HepG2 (cell line): ENCODE measurements at regions not wholly inside any gene's neighbourhood (a gene's known extent, or its start where the extent isn't known, plus 50 kb on each side); places are given as distances from the start of the nearest gene placed in this dataset.

Experiments used
- ATAC-seq: fragments of 200-7000 bp; cut with Tn5 transposase; 3 replicates; pipeline ENCODE4 v1.9.1; 2020; ENCODE audit warnings: mild to moderate bottlenecking, moderate library complexity
- BruUV-seq: library from RNA; stranded (reverse); fragments of 400-500 nt; replicated peaks from 2 replicates; lab custom pipeline; 2021; lab: Mats Ljungman, UMichigan
- CTCF ChIA-PET: fragments of 300-600 bp; formaldehyde crosslinking; extraction: SDS; loops from one replicate; lab custom pipeline; 2021; ENCODE audit warnings: low total read pairs, inconsistent platforms, low intra/inter-chr PET ratio; lab: Yijun Ruan, JAX
- POLR2A ChIA-PET: fragments of 350-600 bp; sonication (Branson Sonifier 250); formaldehyde crosslinking; loops from one replicate; lab custom pipeline; 2020; ENCODE audit warnings: antibody characterized with exemption, inconsistent platforms; lab: Yijun Ruan, JAX
- DNase-seq: peaks from one replicate; pipeline ENCODE4 v3.0.0-alpha.2; 2015; ENCODE audit warnings: low spot score
- FAIRE-seq: peaks from 3 replicates; lab custom pipeline; 2011; peaks lifted over from hg19 to GRCh38; lab: Jason Lieb, UNC
- H2AFZ ChIP-seq: one replicate; pipeline ENCODE4 v1.6.1; 2011; ENCODE audit warnings: low read length, inconsistent platforms
- H3K27ac ChIP-seq: fragments of 300-600 bp; 3 replicates; pipeline ENCODE4 v1.8.0; 2011; ENCODE audit warnings: mixed run types, mild to moderate bottlenecking, mixed read lengths, low read length, inconsistent platforms; ENCODE audit not compliant: insufficient read depth; ENCODE audit errors: extremely low read length
- H3K27me3 ChIP-seq, 2 experiments: fragments of 200-600 bp in 1 of 2; 2 replicates in 1 of 2; 3 replicates in 1 of 2; pipeline versions ENCODE4 v1.6.0 to v1.8.0; 2011; ENCODE audit warnings: low read length in 2 of 2, mild to moderate bottlenecking in 2 of 2, moderate library complexity in 2 of 2, inconsistent platforms in 1 of 2; ENCODE audit not compliant: insufficient read depth in 2 of 2, control insufficient read depth in 1 of 2
- H3K36me3 ChIP-seq, 2 experiments: fragments of 200-600 bp in 1 of 2; replicated peaks in 1 of 2; 2 replicates in 1 of 2; 3 replicates in 1 of 2; pipeline versions ENCODE4 v1.5.1 to v1.8.0; 2011; ENCODE audit warnings: low read length in 2 of 2, inconsistent platforms in 1 of 2; ENCODE audit not compliant: insufficient read depth in 2 of 2, control insufficient read depth in 1 of 2
- H3K4me1 ChIP-seq: 2 replicates; pipeline ENCODE4 v1.5.1; 2012; ENCODE audit warnings: low read length, inconsistent platforms; ENCODE audit not compliant: insufficient read depth
- H3K4me2 ChIP-seq: 2 replicates; pipeline ENCODE4 v1.6.0; 2011; ENCODE audit warnings: low read depth, low read length, inconsistent platforms
- H3K4me3 ChIP-seq, 3 experiments: fragments of 200-600 bp in 1 of 3; sonication (generic), shearing (Covaris generic) in 1 of 3; replicated peaks in 1 of 3; 2 replicates each; pipeline ENCODE4 v1.5.1; 2011 to 2016; ENCODE audit warnings: low read length in 3 of 3, inconsistent platforms in 2 of 3, low read depth in 2 of 3, mild to moderate bottlenecking in 2 of 3, control low read depth in 1 of 3, mixed read lengths in 1 of 3; ENCODE audit not compliant: insufficient read depth in 1 of 3
- H3K79me2 ChIP-seq: one replicate; pipeline ENCODE4 v1.6.1; 2011; ENCODE audit warnings: low read length, inconsistent platforms; ENCODE audit not compliant: insufficient read depth
- H3K9ac ChIP-seq: 2 replicates; pipeline ENCODE4 v1.6.0; 2011; ENCODE audit warnings: mild to moderate bottlenecking, low read depth, low read length, inconsistent platforms; ENCODE audit not compliant: insufficient read depth
- H3K9me3 ChIP-seq: 2 replicates; pipeline ENCODE4 v1.5.1; 2012; ENCODE audit warnings: mild to moderate bottlenecking, low read length
- H4K20me1 ChIP-seq: 2 replicates; pipeline ENCODE4 v1.6.0; 2011; ENCODE audit warnings: inconsistent platforms, mild to moderate bottlenecking, low read length, moderate library complexity; ENCODE audit not compliant: insufficient read depth
- CCAR2 ChIP-seq: fragments of 200-400 bp; formaldehyde crosslinking; optimal IDR thresholded peaks from 2 replicates; pipeline ENCODE3; 2018; ENCODE audit warnings: low read depth, mild to moderate bottlenecking, low read length, moderate library complexity
- CCDC6 ChIP-seq: sonication (generic); formaldehyde crosslinking; IDR thresholded peaks from 2 replicates; pipeline ENCODE4 v1.8.1; 2022; ENCODE audit warnings: mild to moderate bottlenecking, missing genetic modification reagents, moderate library complexity
- KAT8 ChIP-seq: IDR thresholded peaks from 2 replicates; pipeline ENCODE4 v1.6.1; 2016; ENCODE audit warnings: missing genetic modification reagents, missing compliant biosample characterization
- MAFK ChIP-seq, 2 experiments: IDR thresholded peaks in 1 of 2; conservative IDR thresholded peaks in 1 of 2; 2 replicates each; pipeline ENCODE4 v1.6.1; 2011; ENCODE audit warnings: improper control_type of control experiment in 2 of 2, low read length in 2 of 2
- NFE2L2 ChIP-seq: fragments of 150-350 bp; IDR thresholded peaks from 2 replicates; pipeline ENCODE4 v1.6.1; 2014; ENCODE audit warnings: low read length
- NR2F6 ChIP-seq, 2 experiments: IDR thresholded peaks; 2 replicates each; pipeline ENCODE4 v1.6.1; 2016; ENCODE audit warnings: antibody characterized with exemption in 1 of 2, mild to moderate bottlenecking in 1 of 2
- PLRG1 ChIP-seq: fragments of 450-650 bp; conservative IDR thresholded peaks from 2 replicates; pipeline ENCODE4 v1.6.1; 2016
- POLR2AphosphoS2 ChIP-seq: IDR thresholded peaks from 2 replicates; pipeline ENCODE4 v1.6.1; 2011; ENCODE audit warnings: low read depth, low read length, improper control_type of control experiment
- SATB2 ChIP-seq: sonication (generic); formaldehyde crosslinking; IDR thresholded peaks from 2 replicates; pipeline ENCODE4 v1.5.0; 2020; ENCODE audit warnings: missing genetic modification reagents
- SUZ12 ChIP-seq: fragments of 150-350 bp; IDR thresholded peaks from 2 replicates; pipeline ENCODE4 v1.6.1; 2014; ENCODE audit warnings: low read depth, low read length
- ZNF451 ChIP-seq: sonication (generic); formaldehyde crosslinking; IDR thresholded peaks from 2 replicates; pipeline ENCODE4 v1.5.0; 2020; ENCODE audit warnings: mild to moderate bottlenecking, missing genetic modification reagents
- ZNF75D ChIP-seq: sonication (generic); formaldehyde crosslinking; IDR thresholded peaks from 2 replicates; pipeline ENCODE4 v1.8.1; 2023; ENCODE audit warnings: missing genetic modification reagents, mild to moderate bottlenecking, borderline replicate concordance
- WGBS: methylation state at CpG from one replicate; pipeline ENCODE4 v1.1.6; 2017; ENCODE audit warnings: low lambda C conversion rate; 5-methylcytosine and 5-hydroxymethylcytosine counted together
- in situ Hi-C: cut with HindIII; loops from 2 replicates; pipeline ENCODE4 v1.10.0; 2017; ENCODE audit warnings: low pct_unique_long_range_greater_than_20kb; ENCODE audit not compliant: extremely low pct_ligation_motif_present
- intact Hi-C: fragments of 100-400 bp; cut with micrococcal nuclease; formaldehyde crosslinking; loops from one replicate; pipeline ENCODE4 v1.10.0; 2022; ENCODE audit not compliant: unreplicated experiment
- TF ChIP-seq, protein P1 (sequence below): sonication (generic); formaldehyde crosslinking; conservative IDR thresholded peaks from 2 replicates; pipeline ENCODE4 v1.5.0; 2020; ENCODE audit warnings: missing genetic modification reagents
- TF ChIP-seq, protein P2 (sequence below): IDR thresholded peaks from 2 replicates; pipeline ENCODE4 v1.6.1; 2016; ENCODE audit warnings: control low read depth
- TF ChIP-seq, protein P3 (sequence below): sonication (generic); formaldehyde crosslinking; IDR thresholded peaks from 2 replicates; pipeline ENCODE4 v1.5.0; 2020; ENCODE audit warnings: missing genetic modification reagents

DNA sequence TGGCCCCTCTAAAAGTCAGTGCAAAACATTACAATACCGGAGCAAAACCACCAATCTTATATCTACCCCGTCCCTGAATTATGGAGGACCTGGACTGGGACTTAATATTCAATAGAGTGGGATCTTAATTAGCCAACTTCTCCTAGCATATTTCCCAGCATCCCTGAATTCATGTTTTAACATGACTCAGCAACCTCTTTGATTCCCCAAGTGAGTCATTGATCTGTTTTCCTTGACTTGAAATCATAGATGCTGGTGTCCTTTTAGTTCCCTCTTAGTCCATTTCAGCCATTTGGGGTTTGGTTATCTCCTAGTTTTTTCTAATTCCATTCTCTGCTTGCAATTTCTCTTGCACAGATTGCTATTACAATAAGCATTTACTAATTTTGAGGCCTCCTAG is 677.7 kb upstream of the CELF4 start:
- FAIRE-seq, result no peak
- in situ Hi-C loops, result no loop called here
- Histone ChIP-seq H3K4me1 (no peaks in the 10 kb centered on the region), H2AFZ (no peak overlapping the region), H3K27me3 (no peaks in the 10 kb centered on the region; a peak in 1 of 5 replicates), H3K9ac (no peak overlapping the region), H4K20me1 (no peaks in the 10 kb centered on the region), H3K9me3 (no peaks in the 10 kb centered on the region), H3K4me2 (no peak overlapping the region), H3K79me2 (no peaks in the 10 kb centered on the region), H3K4me3 (no peak overlapping the region), H3K27ac (no peak overlapping the region), H3K36me3 (no peaks in the 10 kb centered on the region)
- DNase-seq, result no peak
- POLR2A ChIA-PET, result no interaction called here
- 4% methylated on average over 2 of the region's 2 CpGs for WGBS
- no peak for ATAC-seq
- CTCF ChIA-PET, result no interaction called here
- TF ChIP-seq CCDC6 (no peak), MAFK (conservative IDR thresholded peaks at IDR 0.05 in 1 of 2, IDR thresholded peaks at IDR 0.05 in 1 of 2; ENCODE audit: low read length in 2 of 2) (0 out of 4 replicates have a peak, but pooled peaks of 1 of the 2 experiments have one; percentile 9), NFE2L2 (peak; percentile 12; the same call in 1 of the 2 replicates)
- BruUV-seq, result no TSS peak
- intact Hi-C loops, result no loop called here

DNA sequence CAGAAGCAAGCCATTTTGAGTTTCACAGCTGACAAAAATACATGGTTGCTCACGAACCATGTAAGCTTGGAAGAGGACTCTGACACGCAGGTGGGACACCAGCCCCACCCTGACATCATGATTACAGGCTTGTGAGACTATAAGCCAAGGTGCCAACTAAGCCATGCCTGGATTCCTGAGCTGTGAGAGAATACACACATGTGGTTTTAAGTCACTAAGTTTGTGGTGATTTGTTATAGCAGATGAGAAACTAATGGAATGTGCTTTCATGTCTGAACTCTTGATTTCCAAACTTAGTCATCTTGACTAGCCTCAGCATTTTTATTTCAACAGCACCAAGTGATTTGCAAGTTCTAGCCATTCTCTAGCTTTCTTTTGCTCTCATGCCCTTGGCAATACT is 676.1 kb upstream of the CELF4 start:
- POLR2A ChIA-PET, result no interaction called here
- no peak overlapping the region for H3K27ac ChIP-seq
- no peak overlapping the region for H3K4me3 ChIP-seq
- CTCF ChIA-PET, result no interaction called here
- in situ Hi-C loops (no loop called here), intact Hi-C loops (no loop called here)
- no peak for ATAC-seq
- H3K4me2 ChIP-seq, result no peak overlapping the region
- no peak overlapping the region for H2AFZ ChIP-seq
- H4K20me1 ChIP-seq, result no peaks in the 10 kb centered on the region
- no TSS peak for BruUV-seq
- no peak for FAIRE-seq
- H3K36me3 ChIP-seq, result no peaks in the 10 kb centered on the region
- H3K4me1 ChIP-seq, result no peaks in the 10 kb centered on the region
- no peaks in the 10 kb centered on the region for H3K9me3 ChIP-seq
- WGBS, result no CpG with 5 or more reads among the region's 2 CpGs
- H3K9ac ChIP-seq, result no peak overlapping the region
- no peak for DNase-seq
- no peaks in the 10 kb centered on the region; a peak in 1 of 5 replicates for H3K27me3 ChIP-seq
- H3K79me2 ChIP-seq, result no peaks in the 10 kb centered on the region
- no peak for TF ChIP-seq SATB2 (CRISPR knock-in tag)
- TF ChIP-seq, protein P1, sequence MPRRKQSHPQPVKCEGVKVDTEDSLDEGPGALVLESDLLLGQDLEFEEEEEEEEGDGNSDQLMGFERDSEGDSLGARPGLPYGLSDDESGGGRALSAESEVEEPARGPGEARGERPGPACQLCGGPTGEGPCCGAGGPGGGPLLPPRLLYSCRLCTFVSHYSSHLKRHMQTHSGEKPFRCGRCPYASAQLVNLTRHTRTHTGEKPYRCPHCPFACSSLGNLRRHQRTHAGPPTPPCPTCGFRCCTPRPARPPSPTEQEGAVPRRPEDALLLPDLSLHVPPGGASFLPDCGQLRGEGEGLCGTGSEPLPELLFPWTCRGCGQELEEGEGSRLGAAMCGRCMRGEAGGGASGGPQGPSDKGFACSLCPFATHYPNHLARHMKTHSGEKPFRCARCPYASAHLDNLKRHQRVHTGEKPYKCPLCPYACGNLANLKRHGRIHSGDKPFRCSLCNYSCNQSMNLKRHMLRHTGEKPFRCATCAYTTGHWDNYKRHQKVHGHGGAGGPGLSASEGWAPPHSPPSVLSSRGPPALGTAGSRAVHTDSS, result no peak
- TF ChIP-seq CCAR2, result no peak
- TF ChIP-seq ZNF75D (CRISPR knock-in tag), result no peak
- TF ChIP-seq KAT8 (CRISPR knock-in tag), result no peak
- TF ChIP-seq PLRG1, result no peak
- TF ChIP-seq NR2F6 (IDR thresholded peaks at IDR 0.05), result no peak
- no peak for TF ChIP-seq NR2F6 (CRISPR knock-in tag; IDR thresholded peaks at IDR 0.05)
- TF ChIP-seq, protein P2, sequence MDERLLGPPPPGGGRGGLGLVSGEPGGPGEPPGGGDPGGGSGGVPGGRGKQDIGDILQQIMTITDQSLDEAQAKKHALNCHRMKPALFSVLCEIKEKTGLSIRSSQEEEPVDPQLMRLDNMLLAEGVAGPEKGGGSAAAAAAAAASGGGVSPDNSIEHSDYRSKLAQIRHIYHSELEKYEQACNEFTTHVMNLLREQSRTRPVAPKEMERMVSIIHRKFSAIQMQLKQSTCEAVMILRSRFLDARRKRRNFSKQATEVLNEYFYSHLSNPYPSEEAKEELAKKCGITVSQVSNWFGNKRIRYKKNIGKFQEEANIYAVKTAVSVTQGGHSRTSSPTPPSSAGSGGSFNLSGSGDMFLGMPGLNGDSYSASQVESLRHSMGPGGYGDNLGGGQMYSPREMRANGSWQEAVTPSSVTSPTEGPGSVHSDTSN (CRISPR knock-in tag), result no peak
- no peak for TF ChIP-seq POLR2AphosphoS2
- no peak for TF ChIP-seq SUZ12
- TF ChIP-seq, protein P3, sequence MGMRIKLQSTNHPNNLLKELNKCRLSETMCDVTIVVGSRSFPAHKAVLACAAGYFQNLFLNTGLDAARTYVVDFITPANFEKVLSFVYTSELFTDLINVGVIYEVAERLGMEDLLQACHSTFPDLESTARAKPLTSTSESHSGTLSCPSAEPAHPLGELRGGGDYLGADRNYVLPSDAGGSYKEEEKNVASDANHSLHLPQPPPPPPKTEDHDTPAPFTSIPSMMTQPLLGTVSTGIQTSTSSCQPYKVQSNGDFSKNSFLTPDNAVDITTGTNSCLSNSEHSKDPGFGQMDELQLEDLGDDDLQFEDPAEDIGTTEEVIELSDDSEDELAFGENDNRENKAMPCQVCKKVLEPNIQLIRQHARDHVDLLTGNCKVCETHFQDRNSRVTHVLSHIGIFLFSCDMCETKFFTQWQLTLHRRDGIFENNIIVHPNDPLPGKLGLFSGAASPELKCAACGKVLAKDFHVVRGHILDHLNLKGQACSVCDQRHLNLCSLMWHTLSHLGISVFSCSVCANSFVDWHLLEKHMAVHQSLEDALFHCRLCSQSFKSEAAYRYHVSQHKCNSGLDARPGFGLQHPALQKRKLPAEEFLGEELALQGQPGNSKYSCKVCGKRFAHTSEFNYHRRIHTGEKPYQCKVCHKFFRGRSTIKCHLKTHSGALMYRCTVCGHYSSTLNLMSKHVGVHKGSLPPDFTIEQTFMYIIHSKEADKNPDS (CRISPR knock-in tag), result no peak
- no peak for TF ChIP-seq ZNF451 (CRISPR knock-in tag)
